Stimulated activated CD4-positive, alpha-beta T cell treated with anti-CD3 and anti-CD28 coated beads, Interleukin-15, amount 100 ng/mL, for 24 hours (primary cell): ENCODE measurements at regions not wholly inside any gene's neighbourhood (a gene's known extent, or its start where the extent isn't known, plus 50 kb on each side); places are given as distances from the start of the nearest gene placed in this dataset.
A peak's percentile ranks its signal among the peaks of the same experiment; 100 is the strongest.
"Not testable (repeated sequence)": the region's sequence is repeated elsewhere in the genome, so short reads cannot be mapped to it uniquely, and the experiment has no call there.

Experiments used
- DNase-seq: peaks from one replicate; pipeline ENCODE4 v3.0.0-alpha.2; 2020

DNA sequence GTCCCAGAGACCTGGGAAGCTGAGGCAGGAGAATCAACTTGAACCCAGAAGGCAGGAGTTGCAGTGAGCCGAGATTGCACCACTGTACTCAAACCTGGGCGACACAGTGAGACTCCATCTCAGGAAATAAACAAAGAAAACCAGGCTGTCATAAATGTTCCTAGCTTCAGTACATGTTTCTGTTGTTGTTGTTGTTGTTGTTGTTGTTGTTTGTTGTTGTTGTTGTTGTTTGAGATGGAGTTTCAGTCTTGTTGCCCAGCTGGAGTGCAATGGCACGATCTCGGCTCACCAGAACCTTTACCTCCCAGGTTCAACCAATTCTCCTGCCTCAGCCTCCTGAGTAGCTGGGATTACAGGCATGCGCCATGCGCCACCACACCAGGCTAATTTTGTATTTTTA, 452.5 kb downstream of the HS3ST3B1 start:
- DNase-seq = no peak

DNA sequence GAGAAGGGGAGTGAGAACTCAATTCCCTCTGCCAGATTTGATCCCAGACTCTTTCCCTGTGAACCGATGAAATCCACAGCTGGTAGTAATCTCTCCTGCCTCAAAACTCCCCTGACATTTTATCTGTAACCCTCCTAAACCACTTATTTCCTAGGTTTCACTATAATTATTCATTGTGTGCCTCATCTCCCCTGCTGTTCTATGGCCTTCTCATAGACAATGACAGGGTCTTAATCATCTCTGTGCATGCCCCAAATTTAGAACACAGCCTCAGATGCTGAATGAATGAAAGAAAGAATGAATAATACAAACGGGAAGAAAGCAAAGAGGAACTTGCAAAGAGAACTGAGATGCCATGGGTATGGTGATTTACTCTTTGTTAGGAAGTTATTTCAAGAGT, 451.1 kb downstream of the HS3ST3B1 start:
- DNase-seq = no peak

DNA sequence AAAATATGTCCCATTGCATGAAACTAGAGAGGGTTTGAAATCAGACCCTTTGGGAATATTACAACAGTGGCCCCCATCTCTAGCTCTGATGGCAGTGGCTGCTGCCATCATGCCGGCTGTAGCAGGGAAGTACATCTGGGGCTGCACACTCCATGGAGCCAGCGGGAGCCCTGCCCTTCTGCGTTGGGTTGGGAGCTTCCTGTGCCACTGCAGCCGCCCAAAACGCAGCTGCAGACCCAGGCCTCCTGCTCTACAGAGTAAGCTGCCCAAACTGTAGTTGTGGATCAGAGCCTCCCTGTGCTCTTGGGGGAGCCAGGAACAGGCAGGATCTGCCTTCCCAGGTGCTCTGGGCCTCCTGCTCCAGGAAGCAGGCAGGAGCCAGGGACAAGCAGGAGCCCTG, 450.0 kb downstream of the HS3ST3B1 start:
- DNase-seq = no peak

DNA sequence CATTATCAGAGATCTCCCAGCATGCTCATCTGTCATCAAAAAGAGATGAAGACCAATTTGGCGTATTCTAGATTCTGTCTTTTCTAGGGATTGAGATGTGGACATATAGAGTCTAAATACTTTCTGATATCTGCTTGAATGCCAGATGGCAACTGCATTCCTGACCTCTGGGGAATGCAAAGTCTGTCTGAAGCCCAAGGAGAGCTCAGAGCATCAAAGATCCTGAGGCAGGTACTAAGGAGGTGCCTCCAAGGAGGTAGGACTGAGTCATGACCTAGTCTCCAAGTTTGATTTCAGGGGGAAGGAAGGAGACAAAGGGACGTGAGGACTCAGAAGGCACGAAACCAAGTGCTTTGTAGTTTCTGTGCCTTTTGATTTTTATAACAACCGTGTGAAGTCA, 448.4 kb downstream of the HS3ST3B1 start:
- DNase-seq = no peak

DNA sequence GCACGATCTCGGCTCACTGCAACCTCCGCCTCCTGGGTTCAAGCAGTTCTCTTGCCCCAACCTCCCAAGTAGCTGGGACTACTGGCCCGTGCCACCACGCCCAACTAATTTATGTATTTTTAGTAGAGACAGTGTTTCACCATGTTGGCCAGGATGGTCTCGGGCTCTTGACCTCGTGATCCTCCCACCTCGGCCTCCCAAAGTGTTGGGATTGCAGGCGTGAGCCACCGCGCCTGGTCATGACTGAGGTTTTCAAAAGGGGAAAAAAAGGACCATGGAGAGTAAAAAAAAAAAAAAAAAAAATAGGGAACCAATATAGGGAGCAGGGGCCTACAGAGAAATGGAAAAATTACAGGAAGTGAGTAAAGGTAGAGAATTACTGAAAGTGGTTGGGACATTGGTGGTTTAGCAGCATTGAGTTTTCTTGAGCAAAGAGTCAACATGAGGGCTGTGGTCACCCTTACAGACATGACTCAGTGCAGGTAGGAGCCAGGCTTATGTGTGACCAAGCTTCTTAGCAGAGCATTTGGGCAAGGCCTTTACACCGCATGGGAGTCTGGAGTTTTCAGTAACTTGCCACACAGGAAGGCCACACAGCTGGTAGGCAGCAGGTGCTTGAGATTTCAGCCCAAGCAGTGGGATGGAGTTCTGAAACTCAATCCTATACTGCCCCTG, 447.3 kb downstream of the HS3ST3B1 start:
- DNase-seq = peak; percentile 18

DNA sequence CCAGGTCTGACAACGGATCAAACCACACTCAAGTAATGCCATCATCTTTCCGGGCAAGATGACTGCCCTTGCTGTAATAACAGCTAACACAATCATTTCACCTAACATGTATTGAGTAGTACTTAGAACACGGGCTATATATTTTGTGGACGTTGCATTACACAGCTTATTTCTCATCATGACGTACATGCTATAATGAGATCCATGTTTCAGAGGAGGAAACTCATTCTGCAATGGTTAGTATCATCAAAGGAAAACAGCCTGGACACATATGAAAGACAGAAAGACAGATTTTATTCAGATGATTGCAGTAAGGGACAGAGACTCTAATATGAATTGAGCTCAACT, 446.7 kb downstream of the HS3ST3B1 start:
- no peak for DNase-seq

DNA sequence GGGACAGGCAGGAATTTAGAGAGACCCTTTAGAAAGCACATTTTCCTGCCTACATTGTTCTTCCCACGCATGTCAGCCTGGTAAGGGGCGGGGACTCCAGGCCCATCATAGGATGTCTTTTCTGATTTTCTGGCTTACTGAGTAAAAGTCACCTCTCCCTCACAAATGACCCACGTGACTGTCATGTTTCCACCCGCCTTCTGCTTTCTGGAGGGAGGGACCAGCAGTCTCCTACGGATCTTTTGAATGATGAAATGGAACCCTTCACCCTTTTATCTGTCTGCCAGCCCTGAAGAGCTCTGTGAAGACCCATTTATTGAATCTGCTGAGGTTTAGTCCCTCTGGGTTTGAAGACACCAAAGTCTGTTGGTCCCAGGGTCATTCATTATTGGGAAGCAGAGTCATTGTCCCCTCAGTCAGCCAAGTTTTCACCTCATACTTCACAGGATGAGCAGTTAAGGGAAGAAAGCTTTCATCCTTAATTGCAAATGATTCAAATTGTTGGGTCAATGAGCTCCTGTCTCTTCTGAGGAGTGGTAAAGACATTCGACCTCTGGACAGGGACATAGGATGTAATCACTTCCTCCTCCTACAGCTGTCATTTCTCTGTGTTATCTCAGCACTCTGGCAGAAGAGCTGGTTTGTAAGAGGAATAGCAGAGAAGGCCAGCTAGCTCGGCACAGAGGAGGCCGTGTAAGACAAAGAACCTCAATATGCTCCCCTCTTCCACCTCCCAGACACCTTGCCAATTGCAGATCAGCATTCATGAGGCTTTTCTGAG, 446.1 kb downstream of the HS3ST3B1 start:
- no peak for DNase-seq

DNA sequence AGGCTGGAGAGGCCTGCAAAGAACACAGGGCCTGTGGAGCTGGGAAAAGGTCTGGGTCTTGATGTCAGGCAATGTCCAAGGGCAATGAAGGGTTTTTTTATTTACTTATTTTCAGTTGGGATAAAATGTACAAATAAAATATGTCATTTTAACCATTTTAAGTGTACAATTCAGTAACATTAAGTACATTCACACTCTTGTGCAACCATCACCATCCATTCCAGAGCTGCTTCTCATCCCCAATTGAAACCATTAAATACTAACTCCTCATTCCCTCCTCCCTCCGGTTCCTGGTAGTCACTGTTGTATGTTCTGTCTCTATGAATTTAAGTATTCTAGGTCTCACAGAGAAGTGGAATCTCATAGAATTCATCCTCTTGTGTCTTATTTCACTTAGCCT, 444.7 kb downstream of the HS3ST3B1 start:
- no peak for DNase-seq

DNA sequence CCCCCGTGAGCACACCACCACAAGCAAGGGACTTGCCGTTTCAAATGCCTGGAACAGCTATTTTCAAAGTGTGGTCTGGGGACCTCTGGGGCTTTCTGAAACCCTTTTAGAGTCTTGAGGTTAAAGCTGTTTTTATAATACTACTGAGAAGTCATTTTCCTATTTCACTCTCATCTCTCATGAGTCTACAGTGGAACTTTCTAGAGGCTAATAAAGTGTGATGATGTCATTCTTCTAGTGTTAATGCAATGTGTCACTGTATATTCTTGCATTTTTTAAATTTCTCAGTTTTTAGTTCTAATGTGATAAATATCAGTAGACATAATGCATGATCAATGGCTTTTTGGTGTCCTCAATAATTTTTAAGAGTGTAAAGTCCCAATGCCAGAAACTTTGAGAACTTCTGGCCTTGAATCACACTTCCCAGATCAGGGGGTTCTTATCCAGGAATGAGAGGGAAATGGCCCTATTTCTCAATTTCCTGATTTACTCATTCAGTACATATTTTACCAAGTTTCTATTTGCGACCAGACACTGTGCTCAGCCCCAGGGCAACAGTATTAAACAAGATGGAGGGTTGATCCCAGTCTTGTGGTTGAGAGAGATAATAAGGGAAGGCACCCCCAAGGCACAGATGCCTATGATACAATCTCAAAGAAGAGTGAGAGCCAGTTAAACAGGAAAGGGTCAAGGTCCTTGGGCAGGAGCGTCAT, 444.0 kb downstream of the HS3ST3B1 start:
- no peak for DNase-seq

DNA sequence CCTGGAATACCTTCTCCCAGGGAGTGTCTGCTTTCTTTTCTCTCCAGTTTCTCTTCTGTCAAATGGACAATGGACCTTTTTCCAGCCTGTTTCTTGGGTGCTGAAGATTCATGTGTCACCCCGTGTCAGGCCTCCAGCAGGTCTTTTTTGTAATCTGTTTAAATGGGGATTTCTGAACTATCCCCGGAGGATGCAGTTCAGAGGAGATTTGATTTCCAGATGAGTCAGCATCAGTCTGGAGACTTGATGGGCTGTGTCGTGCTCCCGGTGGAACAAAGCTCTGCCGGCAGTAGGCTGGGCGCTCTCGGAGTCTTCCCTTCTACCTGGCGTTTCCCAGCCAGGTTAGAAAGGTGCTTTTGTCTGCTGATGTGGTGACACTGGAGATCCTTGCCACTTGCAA, 440.6 kb downstream of the HS3ST3B1 start:
- DNase-seq = no peak

DNA sequence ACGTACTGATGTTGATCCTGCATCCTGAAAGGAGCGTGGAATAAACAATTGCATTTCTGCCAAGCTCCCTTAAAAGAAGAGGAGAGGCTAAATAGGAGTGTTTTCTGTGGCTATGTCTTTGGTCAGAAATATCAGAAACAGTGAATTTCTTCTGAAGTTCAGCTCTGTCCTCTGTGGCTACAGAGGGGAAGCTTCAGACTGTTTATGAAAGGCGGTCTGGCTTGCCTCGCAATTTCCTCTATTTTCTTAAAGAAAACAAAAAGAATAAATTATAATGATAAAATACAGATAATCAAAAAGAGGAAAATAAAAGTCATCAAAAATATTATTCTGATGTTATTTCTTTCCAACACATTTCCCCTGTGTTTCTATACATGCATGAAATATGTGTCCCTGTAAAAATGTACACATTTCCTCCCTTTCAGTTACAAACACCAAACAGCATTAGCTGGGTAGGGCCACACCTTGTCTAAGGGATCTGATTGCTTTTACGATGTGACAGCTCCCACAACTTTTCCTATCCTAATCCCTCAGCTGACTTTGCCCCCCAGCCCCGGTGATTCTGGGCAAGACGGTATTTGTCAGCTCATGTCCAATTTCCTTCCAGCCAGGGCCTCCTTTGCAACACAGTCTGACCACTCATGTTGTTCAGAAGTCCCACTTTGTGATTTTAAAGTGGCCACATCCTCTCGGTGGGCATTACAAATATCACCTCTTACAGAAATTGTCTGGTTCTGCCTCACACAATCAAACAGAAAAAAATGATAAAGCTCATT, 439.0 kb downstream of the HS3ST3B1 start:
- no peak for DNase-seq

DNA sequence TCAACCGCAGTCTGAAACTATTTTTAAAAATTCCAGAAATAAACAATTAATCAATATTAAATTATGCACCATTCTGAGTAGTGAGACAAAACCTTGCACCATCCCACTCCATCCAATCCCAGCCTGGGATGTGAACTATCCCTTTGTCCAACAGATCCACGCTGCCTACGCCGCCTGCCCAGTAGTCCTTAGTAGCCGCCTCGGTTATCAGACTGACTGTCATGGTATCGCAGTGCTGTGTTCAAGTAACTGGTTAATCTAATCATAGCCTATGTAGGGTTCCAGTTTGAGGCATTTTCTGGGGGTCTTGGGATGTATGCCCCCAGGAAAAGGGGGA, 437.7 kb downstream of the HS3ST3B1 start:
- DNase-seq = no peak

DNA sequence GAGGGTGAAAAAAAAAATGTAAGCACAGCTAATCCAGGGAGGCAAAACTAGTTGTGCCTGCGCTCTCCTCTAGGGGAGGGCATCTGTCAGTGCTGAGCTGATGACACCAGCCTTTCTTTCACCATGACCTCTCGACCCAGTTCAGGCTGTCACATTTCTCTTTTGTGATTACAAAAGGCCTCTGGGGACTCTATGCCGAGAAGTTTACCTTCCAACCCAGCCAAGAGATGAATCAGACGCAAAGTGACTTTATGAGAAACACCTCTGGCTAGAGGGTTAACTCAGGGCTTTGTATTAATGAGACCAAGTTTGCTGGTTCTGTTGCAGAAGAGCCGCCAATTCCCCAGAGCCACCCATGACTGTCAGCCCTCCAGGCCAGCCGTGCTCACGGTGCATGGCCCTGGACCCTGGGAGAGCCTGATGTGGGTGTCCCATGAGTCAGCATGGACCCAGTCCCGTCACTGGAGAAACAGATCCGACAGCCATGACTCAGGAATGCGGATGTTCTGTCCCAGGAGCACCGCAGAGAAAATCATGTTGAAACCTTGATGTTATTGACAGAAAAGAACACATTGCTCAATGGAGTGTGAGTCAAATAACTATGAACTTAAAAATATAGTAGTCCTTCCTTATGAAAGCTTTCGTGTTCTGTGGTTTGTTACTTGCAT, 437.2 kb downstream of the HS3ST3B1 start:
- DNase-seq = no peak

DNA sequence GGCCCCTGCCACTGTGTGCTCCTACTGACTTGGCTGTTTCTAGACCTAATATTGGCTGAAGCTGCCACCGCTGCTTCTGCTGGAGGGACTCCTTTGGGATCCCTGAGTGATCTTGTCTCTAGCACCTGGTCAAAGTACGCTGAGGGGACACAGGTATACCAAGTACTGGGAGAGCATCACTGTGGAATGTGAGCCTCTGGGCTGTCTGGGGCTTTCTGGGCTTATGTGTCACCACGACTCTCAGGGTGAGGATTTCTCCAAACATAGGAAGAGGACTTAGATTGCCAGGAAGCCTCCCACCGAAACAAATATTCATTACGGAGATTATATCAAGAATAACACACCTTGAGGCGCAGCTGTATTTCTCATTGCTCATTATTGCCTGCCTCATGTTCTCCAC, 435.8 kb downstream of the HS3ST3B1 start:
- DNase-seq = no peak

DNA sequence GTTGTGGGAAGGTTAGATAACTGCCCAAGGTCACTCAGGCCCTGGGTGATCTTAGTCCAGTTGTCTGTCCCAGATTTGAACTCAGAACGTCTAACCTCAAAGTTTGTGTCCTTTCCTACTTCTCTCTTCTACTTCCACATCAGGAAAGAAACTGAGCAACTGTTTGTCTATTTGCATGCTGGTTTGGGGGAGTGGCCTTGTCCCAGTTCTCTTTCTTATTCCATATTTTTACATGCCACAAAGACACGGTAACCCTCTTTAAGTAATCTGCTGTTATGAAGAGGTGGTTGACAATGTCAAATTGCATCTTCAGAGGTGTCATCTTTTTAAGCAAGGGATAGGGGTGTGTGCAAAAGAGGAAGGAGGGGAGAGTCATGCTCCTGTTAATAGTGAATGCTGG, 432.5 kb downstream of the HS3ST3B1 start:
- DNase-seq = no peak

DNA sequence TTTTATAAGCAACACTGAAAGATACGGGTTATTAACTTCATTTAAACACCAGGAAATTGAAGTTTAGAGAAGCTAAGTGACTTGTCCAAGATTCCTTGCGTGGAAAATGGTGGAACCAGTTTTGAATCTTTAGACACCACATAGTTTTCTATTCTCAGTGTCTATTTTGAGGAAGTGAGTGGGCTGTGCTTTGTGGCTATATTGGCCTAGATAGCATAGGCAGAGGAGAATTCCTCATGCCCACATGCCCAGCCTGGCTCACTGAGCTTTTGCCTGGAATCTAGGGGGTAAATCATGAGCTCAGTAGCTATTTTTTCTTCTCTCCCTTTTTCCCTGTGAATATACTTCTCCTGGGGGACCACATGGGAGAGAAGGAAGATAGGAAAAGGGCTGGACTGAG, 431.3 kb downstream of the HS3ST3B1 start:
- DNase-seq = no peak

DNA sequence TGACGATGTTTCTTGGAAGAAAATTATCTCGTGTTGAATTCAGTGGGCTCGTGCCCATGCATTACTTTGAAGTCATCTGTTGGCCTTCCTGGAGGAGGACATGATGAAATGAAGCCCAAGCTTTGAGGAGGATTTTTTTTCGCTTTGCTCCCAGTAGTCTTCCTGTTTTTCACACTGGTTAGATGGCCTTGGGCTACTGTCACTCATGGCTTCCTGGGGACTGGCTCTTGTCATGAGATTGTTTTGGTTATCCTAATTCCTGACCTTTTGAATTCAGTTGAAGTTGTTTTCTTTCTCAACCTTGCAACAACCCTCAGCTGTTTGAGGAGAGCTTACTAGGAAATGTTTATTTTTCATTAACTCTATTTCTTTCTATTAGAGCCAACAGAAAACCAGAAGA, 430.7 kb downstream of the HS3ST3B1 start:
- no peak for DNase-seq

DNA sequence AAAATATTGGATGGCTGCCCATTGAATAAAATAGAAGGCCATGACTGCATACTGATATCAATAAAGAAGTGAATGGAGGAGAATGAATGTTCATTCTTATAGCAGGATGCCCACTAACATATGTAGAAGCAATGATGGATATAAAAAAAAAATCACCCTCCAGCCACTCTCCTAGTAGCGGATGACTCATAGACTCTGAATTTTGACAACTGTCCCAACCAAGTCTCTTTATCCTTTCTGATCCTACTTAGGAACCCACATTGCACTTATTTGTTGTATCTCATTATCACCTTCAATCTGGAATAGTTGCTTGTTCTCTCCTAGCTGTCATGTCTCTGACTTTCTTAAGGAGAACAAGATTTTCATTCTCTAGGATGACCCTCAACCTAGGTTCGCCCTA, 429.9 kb downstream of the HS3ST3B1 start:
- no peak for DNase-seq

DNA sequence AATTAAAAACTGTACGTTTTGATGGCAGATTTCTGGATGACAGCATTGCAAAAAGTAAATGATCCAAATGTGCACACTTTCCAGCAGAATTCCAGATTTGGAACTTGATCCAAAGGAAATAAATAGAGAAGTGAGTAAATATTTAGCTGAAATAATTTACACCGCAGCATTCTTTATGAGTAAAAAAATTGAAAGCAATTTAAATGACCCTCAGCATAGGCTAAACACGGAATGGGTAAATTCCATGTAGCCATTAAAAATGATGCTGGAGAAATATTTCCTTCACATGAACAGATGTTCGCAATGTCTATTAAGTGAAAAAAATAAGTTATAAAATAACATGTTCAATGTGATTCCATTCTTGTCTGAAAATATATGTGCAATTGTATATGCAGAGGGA, 424.8 kb downstream of the HS3ST3B1 start:
- no peak for DNase-seq

DNA sequence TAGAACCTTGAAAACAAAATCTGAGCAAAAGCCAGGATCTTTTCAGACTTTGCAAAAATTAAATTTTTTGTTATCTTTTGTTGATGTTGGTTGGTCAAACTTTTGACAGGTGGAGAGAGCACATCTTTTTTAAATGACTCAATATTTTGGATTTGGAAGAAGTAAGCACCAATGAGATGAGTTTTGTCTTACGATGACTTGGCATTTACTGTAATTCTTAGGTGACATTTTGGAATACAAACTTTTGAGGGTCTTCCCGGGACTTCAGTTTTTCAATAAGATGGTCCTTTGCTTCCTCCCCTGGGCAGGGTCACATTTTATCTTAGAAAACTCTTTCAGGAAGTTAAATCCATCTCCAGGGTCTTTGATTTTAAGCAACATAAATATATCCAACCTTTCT, 423.9 kb downstream of the HS3ST3B1 start:
- no peak for DNase-seq

DNA sequence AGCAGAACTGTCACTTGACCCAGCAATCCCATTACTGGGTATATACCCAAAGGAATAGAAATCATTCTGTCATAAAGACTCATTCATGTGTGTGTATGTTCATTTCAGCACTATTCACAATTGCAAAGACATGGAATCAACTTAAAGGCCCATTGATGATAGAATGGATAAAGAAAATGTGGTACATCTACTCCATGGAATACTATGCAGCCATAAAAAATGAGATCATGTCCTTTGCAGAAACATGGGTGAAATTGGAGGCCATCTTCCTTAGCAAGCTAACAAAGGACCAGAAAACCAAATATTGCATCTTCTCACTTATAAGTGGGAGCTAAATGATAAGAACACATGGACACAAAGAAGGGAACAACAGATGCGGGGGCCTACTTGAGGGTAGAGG, 422.5 kb downstream of the HS3ST3B1 start:
- not testable (repeated sequence) for DNase-seq

DNA sequence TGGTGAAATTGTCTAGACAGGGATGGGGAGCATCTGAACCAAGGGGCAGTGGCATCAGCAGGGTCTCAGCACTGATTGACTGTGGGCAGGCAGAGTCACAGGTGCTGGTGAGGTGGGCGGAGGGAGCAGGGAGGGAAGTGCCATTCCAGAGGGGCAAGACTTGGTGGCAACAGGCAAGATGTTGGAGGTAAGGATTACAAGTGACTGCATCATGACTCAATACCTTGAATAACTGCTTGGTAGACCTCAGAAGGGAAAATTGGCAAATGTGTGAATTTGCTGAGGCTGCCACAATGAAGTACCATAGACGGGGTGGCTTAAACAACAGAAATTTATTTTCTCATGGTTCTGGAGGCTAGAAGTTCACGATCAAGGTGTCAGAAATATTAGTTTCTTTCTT, 419.1 kb downstream of the HS3ST3B1 start:
- no peak for DNase-seq

DNA sequence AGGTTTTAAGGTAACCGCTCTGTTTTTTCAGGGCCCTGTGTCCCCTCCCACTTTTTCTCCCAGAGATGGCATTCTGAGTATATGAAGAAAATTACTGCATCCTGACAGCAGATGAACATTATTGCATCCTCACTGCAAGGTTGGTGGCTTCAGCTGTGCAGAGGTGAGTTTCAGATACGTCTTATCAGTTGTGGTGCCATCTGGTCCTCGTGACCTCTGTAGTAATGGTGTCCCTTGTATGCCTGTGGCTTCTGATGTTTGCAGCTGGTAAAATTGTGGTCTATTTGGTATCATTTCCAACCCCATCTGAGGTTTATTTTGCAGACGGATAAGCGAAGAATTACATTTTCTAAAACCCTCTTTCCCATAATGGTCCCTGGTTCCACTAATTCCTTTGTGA, 417.0 kb downstream of the HS3ST3B1 start:
- DNase-seq = no peak
